OCI-LY3 (cell line): ENCODE measurements at regions not wholly inside any gene's neighbourhood (a gene's known extent, or its start where the extent isn't known, plus 50 kb on each side); places are given as distances from the start of the nearest gene placed in this dataset.
"Not testable (repeated sequence)": the region's sequence is repeated elsewhere in the genome, so short reads cannot be mapped to it uniquely, and the experiment has no call there.

Experiments used
- H2AFZ ChIP-seq: fragments of 200-600, 300-600 bp; shearing (Covaris generic); 2 replicates; pipeline ENCODE4 v1.6.0; 2014; ENCODE audit warnings: antibody characterized with exemption, low read depth, low read length
- H3K27ac ChIP-seq: fragments of 200-600, 300-600 bp; sonication (generic); 2 replicates; pipeline ENCODE4 v1.5.1; 2014; ENCODE audit warnings: mild to moderate bottlenecking, low read length, moderate library complexity, mixed read lengths
- H3K27me3 ChIP-seq: fragments of 200-600, 300-600 bp; sonication (generic); 2 replicates; pipeline ENCODE4 v1.6.1; 2014; ENCODE audit warnings: low read depth, low read length, mixed read lengths
- H3K36me3 ChIP-seq: fragments of 200-600, 300-600 bp; sonication (generic); replicated peaks from 2 replicates; pipeline ENCODE3; 2014; ENCODE audit warnings: low read depth, low read length, mixed read lengths
- H3K4me1 ChIP-seq: fragments of 300-600, 200-600 bp; sonication (generic); 2 replicates; pipeline ENCODE4 v1.6.1; 2014; ENCODE audit warnings: low read length, mixed read lengths
- H3K4me2 ChIP-seq: fragments of 200-600, 300-600 bp; sonication (generic); 2 replicates; pipeline ENCODE4 v1.6.1; 2014; ENCODE audit warnings: low read length, mixed read lengths
- H3K4me3 ChIP-seq: fragments of 300-600, 200-600 bp; sonication (generic); 2 replicates; pipeline ENCODE4 v1.5.1; 2014; ENCODE audit warnings: antibody characterized with exemption, mild to moderate bottlenecking, low read length, moderate library complexity
- H3K79me2 ChIP-seq: fragments of 300-600, 200-600 bp; shearing (Covaris generic); 2 replicates; pipeline ENCODE4 v1.6.1; 2014; ENCODE audit warnings: mild to moderate bottlenecking, low read length, mixed read lengths
- H3K9ac ChIP-seq: fragments of 300-600, 200-600 bp; shearing (Covaris generic); 2 replicates; pipeline ENCODE4 v1.6.0; 2014; ENCODE audit warnings: mild to moderate bottlenecking, low read length, moderate library complexity
- H3K9me3 ChIP-seq: fragments of 200-600, 300-600 bp; shearing (Covaris generic); 2 replicates; pipeline ENCODE4 v1.6.1; 2014; ENCODE audit warnings: low read length, mixed read lengths; ENCODE audit not compliant: insufficient read depth
- H4K20me1 ChIP-seq: fragments of 200-600, 300-600 bp; sonication (generic); 2 replicates; pipeline ENCODE4 v1.6.1; 2016; ENCODE audit warnings: low read length, mixed read lengths; ENCODE audit not compliant: insufficient read depth
- CTCF ChIP-seq: fragments of 200-600, 300-600 bp; sonication (generic); IDR thresholded peaks from 2 replicates; pipeline ENCODE4 v1.5.1; 2014; ENCODE audit warnings: antibody characterized with exemption, low read length, low read depth
- EZH2phosphoT487 ChIP-seq: fragments of 200-600 bp; shearing (Covaris generic); IDR thresholded peaks from 2 replicates; pipeline ENCODE4 v1.6.1; 2018; ENCODE audit warnings: antibody characterized with exemption, mixed run types, low read depth

- Histone ChIP-seq H2AFZ (no peak overlapping the region), H3K27ac (no peak overlapping the region), H3K4me1 (no peaks in the 10 kb centered on the region), H4K20me1 (no peaks in the 10 kb centered on the region), H3K79me2 (no peaks in the 10 kb centered on the region), H3K4me2 (no peak overlapping the region), H3K9ac (no peak overlapping the region), H3K4me3 (no peak overlapping the region), H3K36me3 (no peaks in the 10 kb centered on the region), H3K9me3 (no peaks in the 10 kb centered on the region), H3K27me3 (no peaks in the 10 kb centered on the region)
- TF ChIP-seq CTCF = no peak
- TF ChIP-seq EZH2phosphoT487 = no peak
Observed at GRCh38 chr10:61042533-61042932, 98.5 kb upstream of the RHOBTB1 start.

GRCh38 chr10:61040399-61041016 is 96.5 kb upstream of the RHOBTB1 start:
- no peaks in the 10 kb centered on the region for H4K20me1 ChIP-seq
- no peak for TF ChIP-seq CTCF
- TF ChIP-seq EZH2phosphoT487 = no peak
- no peak overlapping the region for H2AFZ ChIP-seq
- no peaks in the 10 kb centered on the region for H3K9me3 ChIP-seq
- no peak overlapping the region for H3K4me3 ChIP-seq
- no peaks in the 10 kb centered on the region for H3K27me3 ChIP-seq
- H3K4me1 ChIP-seq = no peaks in the 10 kb centered on the region
- H3K79me2 ChIP-seq = no peaks in the 10 kb centered on the region
- no peak overlapping the region for H3K27ac ChIP-seq
- H3K36me3 ChIP-seq = no peaks in the 10 kb centered on the region
- no peak overlapping the region for H3K9ac ChIP-seq
- H3K4me2 ChIP-seq = no peak overlapping the region

- no peak for TF ChIP-seq EZH2phosphoT487
- TF ChIP-seq CTCF = no peak
- no peak overlapping the region for H3K9ac ChIP-seq
- H3K27me3 ChIP-seq = no peaks in the 10 kb centered on the region
- no peaks in the 10 kb centered on the region for H4K20me1 ChIP-seq
- no peaks in the 10 kb centered on the region for H3K79me2 ChIP-seq
- H3K27ac ChIP-seq = no peak overlapping the region
- H3K4me2 ChIP-seq = no peak overlapping the region
- H3K36me3 ChIP-seq = no peaks in the 10 kb centered on the region
- no peak overlapping the region for H3K4me3 ChIP-seq
- no peaks in the 10 kb centered on the region for H3K4me1 ChIP-seq
- no peak overlapping the region for H2AFZ ChIP-seq
- no peaks in the 10 kb centered on the region for H3K9me3 ChIP-seq
Observed at GRCh38 chr10:61039868-61040267, 95.9 kb upstream of the RHOBTB1 start.

GRCh38 chr10:61037261-61037830 is 93.4 kb upstream of the RHOBTB1 start:
- not testable (repeated sequence) for H3K4me1 ChIP-seq, H3K27me3 ChIP-seq, H3K9me3 ChIP-seq, H3K36me3 ChIP-seq, H3K9ac ChIP-seq, H3K4me3 ChIP-seq, H3K4me2 ChIP-seq, H4K20me1 ChIP-seq, H2AFZ ChIP-seq, H3K27ac ChIP-seq, H3K79me2 ChIP-seq

- H3K9ac ChIP-seq, H3K4me2 ChIP-seq, H3K27me3 ChIP-seq, H3K9me3 ChIP-seq, H3K36me3 ChIP-seq, H3K4me1 ChIP-seq, H3K27ac ChIP-seq, H3K4me3 ChIP-seq, H3K79me2 ChIP-seq, H4K20me1 ChIP-seq, H2AFZ ChIP-seq: not testable (repeated sequence)
Observed at GRCh38 chr10:61036148-61036547, 92.2 kb upstream of the RHOBTB1 start.
